HepG2 (cell line): ENCODE measurements at regions not wholly inside any gene's neighbourhood (a gene's known extent, or its start where the extent isn't known, plus 50 kb on each side); places are given as distances from the start of the nearest gene placed in this dataset.

Source experiments
- ATAC-seq: fragments of 200-7000 bp; cut with Tn5 transposase; 3 replicates; pipeline ENCODE4 v1.9.1; 2020; ENCODE audit warnings: mild to moderate bottlenecking, moderate library complexity
- BruUV-seq: library from RNA; stranded (reverse); fragments of 400-500 nt; replicated peaks from 2 replicates; lab custom pipeline; 2021; lab: Mats Ljungman, UMichigan
- CTCF ChIA-PET: fragments of 300-600 bp; formaldehyde crosslinking; extraction: SDS; loops from one replicate; lab custom pipeline; 2021; ENCODE audit warnings: low total read pairs, inconsistent platforms, low intra/inter-chr PET ratio; lab: Yijun Ruan, JAX
- POLR2A ChIA-PET: fragments of 350-600 bp; sonication (Branson Sonifier 250); formaldehyde crosslinking; loops from one replicate; lab custom pipeline; 2020; ENCODE audit warnings: antibody characterized with exemption, inconsistent platforms; lab: Yijun Ruan, JAX
- DNase-seq: peaks from one replicate; pipeline ENCODE4 v3.0.0-alpha.2; 2015; ENCODE audit warnings: low spot score
- FAIRE-seq: peaks from 3 replicates; lab custom pipeline; 2011; peaks lifted over from hg19 to GRCh38; lab: Jason Lieb, UNC
- H2AFZ ChIP-seq: one replicate; pipeline ENCODE4 v1.6.1; 2011; ENCODE audit warnings: low read length, inconsistent platforms
- H3K27ac ChIP-seq: fragments of 300-600 bp; 3 replicates; pipeline ENCODE4 v1.8.0; 2011; ENCODE audit warnings: mixed run types, mild to moderate bottlenecking, mixed read lengths, low read length, inconsistent platforms; ENCODE audit not compliant: insufficient read depth; ENCODE audit errors: extremely low read length
- H3K27me3 ChIP-seq, 2 experiments: fragments of 200-600 bp in 1 of 2; 2 replicates in 1 of 2; 3 replicates in 1 of 2; pipeline versions ENCODE4 v1.6.0 to v1.8.0; 2011; ENCODE audit warnings: low read length in 2 of 2, mild to moderate bottlenecking in 2 of 2, moderate library complexity in 2 of 2, inconsistent platforms in 1 of 2; ENCODE audit not compliant: insufficient read depth in 2 of 2, control insufficient read depth in 1 of 2
- H3K36me3 ChIP-seq, 2 experiments: fragments of 200-600 bp in 1 of 2; replicated peaks in 1 of 2; 2 replicates in 1 of 2; 3 replicates in 1 of 2; pipeline versions ENCODE4 v1.5.1 to v1.8.0; 2011; ENCODE audit warnings: low read length in 2 of 2, inconsistent platforms in 1 of 2; ENCODE audit not compliant: insufficient read depth in 2 of 2, control insufficient read depth in 1 of 2
- H3K4me1 ChIP-seq: 2 replicates; pipeline ENCODE4 v1.5.1; 2012; ENCODE audit warnings: low read length, inconsistent platforms; ENCODE audit not compliant: insufficient read depth
- H3K4me2 ChIP-seq: 2 replicates; pipeline ENCODE4 v1.6.0; 2011; ENCODE audit warnings: low read depth, low read length, inconsistent platforms
- H3K4me3 ChIP-seq, 3 experiments: fragments of 200-600 bp in 1 of 3; sonication (generic), shearing (Covaris generic) in 1 of 3; replicated peaks in 1 of 3; 2 replicates each; pipeline ENCODE4 v1.5.1; 2011 to 2016; ENCODE audit warnings: low read length in 3 of 3, inconsistent platforms in 2 of 3, low read depth in 2 of 3, mild to moderate bottlenecking in 2 of 3, control low read depth in 1 of 3, mixed read lengths in 1 of 3; ENCODE audit not compliant: insufficient read depth in 1 of 3
- H3K79me2 ChIP-seq: one replicate; pipeline ENCODE4 v1.6.1; 2011; ENCODE audit warnings: low read length, inconsistent platforms; ENCODE audit not compliant: insufficient read depth
- H3K9ac ChIP-seq: 2 replicates; pipeline ENCODE4 v1.6.0; 2011; ENCODE audit warnings: mild to moderate bottlenecking, low read depth, low read length, inconsistent platforms; ENCODE audit not compliant: insufficient read depth
- H3K9me3 ChIP-seq: 2 replicates; pipeline ENCODE4 v1.5.1; 2012; ENCODE audit warnings: mild to moderate bottlenecking, low read length
- H4K20me1 ChIP-seq: 2 replicates; pipeline ENCODE4 v1.6.0; 2011; ENCODE audit warnings: inconsistent platforms, mild to moderate bottlenecking, low read length, moderate library complexity; ENCODE audit not compliant: insufficient read depth
- MAFF ChIP-seq: IDR thresholded peaks from 2 replicates; pipeline ENCODE4 v1.6.1; 2011; ENCODE audit warnings: low read depth, low read length, improper control_type of control experiment
- MAFK ChIP-seq, 2 experiments: IDR thresholded peaks in 1 of 2; conservative IDR thresholded peaks in 1 of 2; 2 replicates each; pipeline ENCODE4 v1.6.1; 2011; ENCODE audit warnings: improper control_type of control experiment in 2 of 2, low read length in 2 of 2
- MIXL1 ChIP-seq: IDR thresholded peaks from 2 replicates; pipeline ENCODE4 v1.6.1; 2016
- ZNF234 ChIP-seq: sonication (generic); formaldehyde crosslinking; conservative IDR thresholded peaks from 2 replicates; pipeline ENCODE4 v1.5.1; 2020; ENCODE audit warnings: mild to moderate bottlenecking, missing genetic modification reagents
- ZNF329 ChIP-seq: sonication (generic); formaldehyde crosslinking; IDR thresholded peaks from 2 replicates; pipeline ENCODE4 v1.9.0; 2021; ENCODE audit warnings: low read depth, mild to moderate bottlenecking, missing genetic modification reagents
- ZNF574 ChIP-seq: sonication (generic); formaldehyde crosslinking; IDR thresholded peaks from 2 replicates; pipeline ENCODE4 v1.4.0; 2020; ENCODE audit warnings: missing genetic modification reagents
- in situ Hi-C: cut with HindIII; loops from 2 replicates; pipeline ENCODE4 v1.10.0; 2017; ENCODE audit warnings: low pct_unique_long_range_greater_than_20kb; ENCODE audit not compliant: extremely low pct_ligation_motif_present
- intact Hi-C: fragments of 100-400 bp; cut with micrococcal nuclease; formaldehyde crosslinking; loops from one replicate; pipeline ENCODE4 v1.10.0; 2022; ENCODE audit not compliant: unreplicated experiment
- TF ChIP-seq, protein P1 (sequence below): sonication (generic); formaldehyde crosslinking; IDR thresholded peaks from 2 replicates; pipeline ENCODE4 v1.9.0; 2022; ENCODE audit warnings: missing genetic modification reagents, mild to moderate bottlenecking, borderline replicate concordance
- TF ChIP-seq, protein P2 (sequence below): sonication (generic); formaldehyde crosslinking; IDR thresholded peaks from 2 replicates; pipeline ENCODE4 v1.4.0; 2020; ENCODE audit warnings: missing genetic modification reagents, borderline replicate concordance

- TF ChIP-seq, protein P1, sequence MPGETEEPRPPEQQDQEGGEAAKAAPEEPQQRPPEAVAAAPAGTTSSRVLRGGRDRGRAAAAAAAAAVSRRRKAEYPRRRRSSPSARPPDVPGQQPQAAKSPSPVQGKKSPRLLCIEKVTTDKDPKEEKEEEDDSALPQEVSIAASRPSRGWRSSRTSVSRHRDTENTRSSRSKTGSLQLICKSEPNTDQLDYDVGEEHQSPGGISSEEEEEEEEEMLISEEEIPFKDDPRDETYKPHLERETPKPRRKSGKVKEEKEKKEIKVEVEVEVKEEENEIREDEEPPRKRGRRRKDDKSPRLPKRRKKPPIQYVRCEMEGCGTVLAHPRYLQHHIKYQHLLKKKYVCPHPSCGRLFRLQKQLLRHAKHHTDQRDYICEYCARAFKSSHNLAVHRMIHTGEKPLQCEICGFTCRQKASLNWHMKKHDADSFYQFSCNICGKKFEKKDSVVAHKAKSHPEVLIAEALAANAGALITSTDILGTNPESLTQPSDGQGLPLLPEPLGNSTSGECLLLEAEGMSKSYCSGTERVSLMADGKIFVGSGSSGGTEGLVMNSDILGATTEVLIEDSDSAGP (CRISPR knock-in tag) = no peak
- TF ChIP-seq ZNF574 (CRISPR knock-in tag) = no peak
- TF ChIP-seq, protein P2, sequence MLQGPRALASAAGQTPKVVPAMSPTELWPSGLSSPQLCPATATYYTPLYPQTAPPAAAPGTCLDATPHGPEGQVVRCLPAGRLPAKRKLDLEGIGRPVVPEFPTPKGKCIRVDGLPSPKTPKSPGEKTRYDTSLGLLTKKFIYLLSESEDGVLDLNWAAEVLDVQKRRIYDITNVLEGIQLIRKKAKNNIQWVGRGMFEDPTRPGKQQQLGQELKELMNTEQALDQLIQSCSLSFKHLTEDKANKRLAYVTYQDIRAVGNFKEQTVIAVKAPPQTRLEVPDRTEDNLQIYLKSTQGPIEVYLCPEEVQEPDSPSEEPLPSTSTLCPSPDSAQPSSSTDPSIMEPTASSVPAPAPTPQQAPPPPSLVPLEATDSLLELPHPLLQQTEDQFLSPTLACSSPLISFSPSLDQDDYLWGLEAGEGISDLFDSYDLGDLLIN = no peak
- no peak for TF ChIP-seq ZNF329
- TF ChIP-seq MIXL1 (CRISPR knock-in tag) = no peak
Measured at GRCh38 chrX:99348256-99348655, 1061.8 kb downstream of the PCDH19 start (continued).

- intact Hi-C loops (no loop called here), in situ Hi-C loops (no loop called here)
- no peak overlapping the region for H3K4me2 ChIP-seq
- FAIRE-seq = no peak
- no peaks in the 10 kb centered on the region for H3K4me1 ChIP-seq
- TF ChIP-seq MAFK (conservative IDR thresholded peaks at IDR 0.05 in 1 of 2, IDR thresholded peaks at IDR 0.05 in 1 of 2; ENCODE audit: low read length in 2 of 2) (peak; percentile 37 to 74; a peak in 3 of 4 replicates), MAFF (peak; percentile 61), ZNF234 (CRISPR knock-in tag) (no peak)
- BruUV-seq = no TSS peak
- H2AFZ ChIP-seq = no peak overlapping the region
- no peaks in the 10 kb centered on the region for H3K9me3 ChIP-seq
- H4K20me1 ChIP-seq = no peaks in the 10 kb centered on the region
- no peak overlapping the region for H3K4me3 ChIP-seq
- DNase-seq = no peak
- ChIA-PET CTCF (no interaction called here), POLR2A (no interaction called here)
- no peak overlapping the region for H3K27ac ChIP-seq
- no peak for ATAC-seq
- no peak overlapping the region for H3K9ac ChIP-seq
- H3K36me3 ChIP-seq = no peaks in the 10 kb centered on the region
- H3K79me2 ChIP-seq = no peaks in the 10 kb centered on the region
- H3K27me3 ChIP-seq = no peaks in the 10 kb centered on the region
Measured at GRCh38 chrX:99308302-99308701, 1101.8 kb downstream of the PCDH19 start.
